NCI-H2171 treated with DMSO at 0.1 percent for 48 hours (cell line): ENCODE measurements at regions not wholly inside any gene's neighbourhood (a gene's known extent, or its start where the extent isn't known, plus 50 kb on each side); places are given as distances from the start of the nearest gene placed in this dataset.
"Not testable (repeated sequence)": the region's sequence is repeated elsewhere in the genome, so short reads cannot be mapped to it uniquely, and the experiment has no call there.

Source experiments
- DNase-seq: peaks from one replicate; lab custom pipeline; 2025; lab: John Stamatoyannopoulos, UW

DNA sequence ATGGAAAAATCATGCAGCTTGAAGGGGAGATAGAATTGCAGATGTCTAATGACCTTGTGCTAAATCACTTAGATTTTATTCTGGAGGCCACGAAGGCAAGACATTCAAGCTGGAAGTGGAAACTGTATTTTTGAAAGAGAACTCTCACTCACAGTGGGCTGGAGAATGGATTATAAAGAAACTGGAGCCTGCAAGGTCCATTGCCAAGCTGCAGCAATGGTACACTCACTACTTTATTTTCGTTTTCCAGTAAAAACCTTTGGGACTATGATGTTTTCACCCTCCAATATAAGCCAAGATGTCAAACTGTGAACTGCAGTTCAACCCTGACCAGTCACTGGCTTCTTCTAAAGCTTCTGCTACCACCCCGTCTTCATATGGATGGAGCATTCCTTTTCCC is 62.0 kb downstream of the SKIDA1 start:
- DNase-seq, result no peak

DNA sequence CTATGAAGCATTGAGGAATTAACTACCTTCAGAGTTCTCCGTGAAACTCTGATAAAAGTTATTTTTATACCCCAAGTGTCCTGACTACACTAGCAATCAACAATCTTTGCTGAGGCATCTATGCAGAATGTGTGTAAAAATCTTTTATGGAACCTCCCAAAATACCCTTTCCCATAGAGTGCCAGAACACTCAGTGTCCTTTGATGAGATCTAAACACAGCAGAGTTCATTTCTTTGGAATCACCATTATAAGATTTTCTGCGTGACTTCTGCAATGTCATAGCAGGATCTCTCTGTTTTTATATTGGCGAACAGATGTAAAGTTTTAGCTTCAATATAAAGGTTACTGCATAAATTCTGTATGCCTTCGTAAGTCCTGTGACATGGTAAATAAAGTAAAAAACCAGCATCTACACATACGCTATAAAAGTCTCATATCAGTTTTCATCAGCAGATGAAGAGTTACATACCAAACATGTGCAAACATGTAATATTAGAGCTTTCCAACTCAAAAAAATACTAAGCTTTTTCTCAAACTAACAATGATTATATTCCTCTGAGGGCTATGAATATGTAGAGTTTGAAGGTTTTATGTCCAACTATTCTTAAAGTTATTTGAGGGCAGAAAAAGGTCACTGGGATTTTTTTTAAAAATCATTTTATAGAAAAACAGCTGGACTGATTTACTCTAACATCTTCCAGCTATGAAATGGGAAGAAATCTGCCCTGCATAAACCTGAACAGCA is 67.2 kb downstream of the SKIDA1 start:
- DNase-seq, result no peak

DNA sequence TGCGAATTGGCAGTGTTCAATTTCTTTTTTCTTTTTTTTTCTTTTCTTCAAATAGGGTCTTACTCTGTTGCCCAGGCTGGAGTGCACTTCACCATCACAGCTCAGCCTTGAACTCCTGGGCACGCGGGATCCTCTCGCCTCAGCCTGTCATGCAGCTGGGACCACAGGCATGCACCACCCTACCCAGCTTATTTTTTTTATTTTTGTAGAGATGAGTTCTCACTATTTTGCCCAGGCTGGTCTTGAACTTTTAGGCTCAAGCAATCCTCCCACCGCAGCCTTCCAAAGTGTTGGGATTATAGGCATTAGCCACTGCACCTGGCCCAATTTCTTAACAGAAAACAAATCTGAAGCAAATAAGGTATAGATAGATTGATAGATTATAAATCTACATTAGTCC is 69.3 kb downstream of the SKIDA1 start:
- no peak for DNase-seq

DNA sequence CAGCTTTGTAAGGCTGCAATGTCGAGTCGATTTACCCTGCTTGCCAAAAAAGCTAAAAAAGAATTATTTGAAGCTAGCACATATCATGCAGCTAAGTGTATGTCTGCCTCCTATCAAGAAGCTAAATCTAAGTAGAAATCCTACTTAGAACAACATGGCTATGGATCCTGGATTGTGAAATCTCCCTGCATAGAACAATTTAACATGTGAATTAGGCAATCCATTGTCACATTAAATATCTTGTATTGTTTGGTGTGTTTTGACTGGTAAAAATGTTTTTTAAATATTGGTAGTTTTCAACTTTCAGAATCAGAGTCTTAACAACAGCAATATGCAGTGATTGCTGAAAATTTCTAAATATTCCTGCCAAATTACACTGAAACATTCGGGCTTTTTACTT is 73.3 kb downstream of the SKIDA1 start:
- no peak for DNase-seq

DNA sequence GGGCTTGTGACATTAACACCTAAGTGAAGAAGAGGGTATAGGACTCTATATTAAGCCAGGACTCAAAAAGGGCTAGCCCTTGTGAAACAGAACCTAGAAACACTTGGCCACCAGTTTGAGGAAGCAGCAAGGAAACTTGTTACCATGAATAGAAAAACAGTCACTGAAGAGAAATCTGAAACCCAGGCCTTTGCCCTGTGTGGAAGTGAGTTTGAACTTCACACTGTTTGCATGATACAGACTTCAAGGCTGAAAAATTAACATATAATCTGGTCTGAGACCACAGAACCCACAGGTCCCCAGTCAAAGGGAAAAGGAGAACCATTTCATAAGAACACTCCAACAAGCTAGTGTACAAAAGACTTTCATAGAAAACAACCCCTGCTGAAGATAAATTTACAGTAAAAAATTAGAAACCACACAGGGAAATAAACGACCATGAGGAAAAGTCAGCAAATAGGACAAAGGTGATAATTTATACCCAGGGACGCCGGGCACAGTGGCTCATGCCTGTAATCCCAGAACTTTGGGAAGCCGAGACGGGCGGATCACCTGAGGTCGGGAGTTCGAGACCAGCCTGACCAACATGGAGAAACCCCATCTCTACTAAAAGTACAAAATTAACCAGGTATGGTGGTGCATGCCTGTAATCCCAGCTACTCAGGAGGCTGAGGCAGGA is 76.1 kb downstream of the SKIDA1 start:
- no peak for DNase-seq

DNA sequence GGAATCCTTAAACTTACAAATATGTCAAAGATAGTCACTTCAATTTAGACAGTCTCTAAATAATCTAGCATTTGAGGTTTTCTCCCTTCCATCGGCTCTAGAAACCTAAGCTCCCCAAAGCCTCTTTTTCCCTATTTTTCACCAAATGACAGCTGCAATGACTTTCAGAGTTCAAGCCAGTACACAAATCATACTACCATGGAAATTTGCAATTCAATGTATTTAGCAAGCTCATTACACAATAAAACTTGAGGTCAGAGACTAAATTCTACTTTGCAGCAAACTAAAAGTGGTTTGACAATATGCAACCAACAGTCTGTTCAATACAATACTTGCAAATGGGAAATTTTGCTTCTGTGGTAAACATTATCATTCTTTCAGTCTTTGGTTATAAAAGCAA is 80.3 kb downstream of the SKIDA1 start:
- DNase-seq, result no peak

DNA sequence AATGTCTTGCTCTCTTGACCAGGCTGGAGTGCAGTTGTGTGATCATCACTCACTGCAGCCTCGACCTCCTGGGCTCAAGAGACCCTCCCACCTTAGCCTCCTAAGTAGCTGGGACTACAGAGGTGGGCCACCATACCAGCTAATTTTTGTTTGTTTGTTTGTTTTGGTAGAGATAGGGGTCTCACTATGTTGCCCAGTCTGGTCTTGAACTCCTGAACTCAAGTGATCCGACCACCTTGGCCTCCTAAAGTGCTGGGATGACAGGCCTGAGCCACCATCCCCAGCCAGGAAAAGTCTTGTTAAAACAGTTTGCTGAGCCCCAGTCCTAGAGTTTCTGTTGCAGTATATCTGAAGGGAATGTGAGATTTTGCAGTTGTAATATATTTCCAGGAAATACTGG is 83.9 kb downstream of the SKIDA1 start:
- no peak for DNase-seq

DNA sequence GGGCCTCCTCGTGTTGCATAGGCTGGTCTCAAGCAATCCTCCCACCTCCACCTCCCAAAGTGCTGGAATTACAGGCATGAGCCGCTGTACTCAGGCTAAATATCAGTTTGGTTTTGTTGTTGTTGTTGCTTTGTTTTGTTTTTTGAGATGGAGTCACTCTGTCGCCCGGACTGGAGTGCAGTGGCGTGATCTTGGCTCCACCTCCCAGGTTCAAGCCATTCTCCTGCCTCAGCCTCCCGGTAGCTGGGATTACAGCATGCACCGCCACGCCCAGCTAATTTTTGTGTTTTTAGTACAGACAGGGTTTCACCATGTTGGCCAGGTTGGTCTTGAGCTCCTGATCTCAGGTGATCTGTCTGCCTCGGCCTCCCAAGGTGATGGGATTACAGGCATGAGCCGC is 86.6 kb downstream of the SKIDA1 start:
- not testable (repeated sequence) for DNase-seq

DNA sequence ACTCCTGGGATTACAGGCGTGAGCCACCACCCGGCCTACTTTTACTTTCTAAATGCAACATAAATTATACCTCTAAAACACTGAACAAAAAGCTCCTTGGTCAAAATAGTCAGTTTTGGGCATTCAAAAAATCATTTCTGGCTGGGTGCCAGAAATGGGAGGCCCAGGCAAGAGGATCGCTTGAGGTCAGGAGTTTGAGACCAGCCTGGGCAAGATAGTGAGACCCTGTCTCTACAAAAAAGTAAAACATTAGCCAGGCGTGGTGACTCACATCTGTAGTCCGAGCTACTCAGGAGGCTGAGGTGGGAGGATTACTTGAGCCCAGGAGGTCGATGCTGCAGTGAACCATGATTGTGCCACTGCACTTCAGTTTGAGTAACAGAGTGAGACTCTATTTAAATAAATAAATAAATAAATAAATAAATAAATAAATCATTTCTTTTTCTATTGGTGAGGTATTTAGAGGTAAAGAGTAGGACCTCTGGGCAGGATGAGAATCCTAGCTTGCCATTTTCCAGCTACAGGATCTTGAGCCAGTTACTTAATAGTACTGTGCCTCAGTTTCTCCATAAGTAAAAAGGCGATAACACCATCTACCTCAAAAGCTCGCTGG is 87.6 kb downstream of the SKIDA1 start:
- DNase-seq, result no peak

DNA sequence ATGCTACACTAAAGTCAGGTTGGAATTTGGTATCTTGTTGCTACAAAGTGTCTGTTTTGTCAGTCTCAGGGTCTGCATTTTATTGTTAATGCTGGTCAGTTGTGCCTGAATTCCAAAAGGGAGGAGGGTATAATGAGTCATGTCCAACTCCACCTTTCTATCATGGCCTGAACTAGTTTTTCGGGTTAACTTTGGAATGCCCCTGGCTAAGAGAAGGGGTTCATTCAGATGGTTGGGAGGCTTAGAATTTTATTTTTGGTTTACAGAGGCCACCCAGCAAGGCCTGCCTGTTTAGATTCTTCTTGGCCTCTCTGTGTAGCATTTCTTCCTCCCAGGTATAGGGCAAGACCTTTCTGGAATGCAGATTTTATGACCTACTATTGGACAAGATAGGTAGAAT is 93.2 kb downstream of the SKIDA1 start:
- no peak for DNase-seq

DNA sequence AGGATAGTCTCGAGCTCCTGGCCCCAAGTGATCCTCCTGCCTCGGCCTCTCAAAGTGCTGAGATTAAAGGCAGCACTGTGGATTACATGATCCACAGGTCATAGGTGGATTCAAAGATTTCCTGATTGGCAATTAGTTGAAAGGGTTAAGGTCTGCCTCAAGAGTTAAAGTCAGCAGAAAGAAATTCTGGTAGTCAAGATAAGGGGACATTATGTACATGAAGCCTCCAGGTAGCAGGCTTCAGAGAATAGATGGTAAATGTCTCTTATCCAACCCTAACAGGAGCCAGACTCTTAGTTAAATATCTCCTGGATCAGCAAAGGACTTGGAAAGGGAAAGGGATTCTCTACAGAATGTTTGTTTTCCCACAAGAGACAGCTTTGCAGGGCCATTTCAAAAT is 93.7 kb downstream of the SKIDA1 start:
- no peak for DNase-seq

DNA sequence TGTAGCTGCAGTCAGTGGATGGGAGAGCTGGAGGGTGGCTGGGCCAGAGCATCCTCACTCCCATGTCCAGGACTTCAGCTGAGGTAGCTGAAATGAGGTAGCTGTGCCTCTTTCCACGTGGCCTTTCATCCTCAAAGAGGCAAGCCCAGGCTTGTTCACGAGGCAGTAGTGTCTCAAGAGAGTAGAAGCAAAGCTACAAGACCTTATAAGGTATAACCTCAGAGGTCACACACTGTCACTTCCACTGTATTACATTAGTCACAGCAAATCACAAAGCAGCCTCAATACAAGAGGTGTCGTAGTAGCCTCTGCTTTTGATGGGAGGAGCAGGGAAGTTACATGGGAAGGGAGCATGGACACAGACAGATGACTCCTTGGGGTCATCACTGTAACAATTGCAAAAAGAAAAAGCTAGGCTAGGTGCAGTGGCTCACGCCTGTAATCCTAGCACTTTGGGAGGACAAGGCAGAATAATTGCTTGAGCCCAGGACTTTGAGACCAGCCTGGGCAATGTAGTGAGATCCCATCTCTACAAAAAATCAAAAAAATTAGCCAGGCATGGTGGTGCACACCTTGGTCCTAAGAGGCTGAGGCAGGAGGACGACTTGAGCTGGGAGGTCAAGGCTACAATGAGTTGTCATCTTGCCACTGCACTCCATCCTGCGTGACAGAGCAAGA is 97.5 kb downstream of the SKIDA1 start:
- DNase-seq, result no peak

DNA sequence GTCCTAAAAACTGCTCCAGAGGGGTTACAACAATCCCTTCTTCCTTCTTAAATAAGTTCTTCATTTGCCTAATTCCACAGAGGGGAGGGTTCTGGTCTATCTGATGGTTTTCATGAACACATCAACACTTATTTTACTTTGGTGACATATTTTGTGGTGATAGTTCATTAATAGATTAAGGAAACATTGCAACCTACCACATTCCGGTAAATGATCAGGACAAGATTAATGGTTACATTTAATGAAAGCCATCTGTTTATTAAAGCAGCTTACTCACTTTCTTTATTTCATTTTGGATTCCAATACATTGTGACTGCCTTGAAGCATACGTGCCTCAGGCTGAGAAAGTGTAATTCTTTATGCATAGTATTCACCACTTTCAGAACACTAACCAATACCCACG is 101.0 kb downstream of the SKIDA1 start:
- no peak for DNase-seq

DNA sequence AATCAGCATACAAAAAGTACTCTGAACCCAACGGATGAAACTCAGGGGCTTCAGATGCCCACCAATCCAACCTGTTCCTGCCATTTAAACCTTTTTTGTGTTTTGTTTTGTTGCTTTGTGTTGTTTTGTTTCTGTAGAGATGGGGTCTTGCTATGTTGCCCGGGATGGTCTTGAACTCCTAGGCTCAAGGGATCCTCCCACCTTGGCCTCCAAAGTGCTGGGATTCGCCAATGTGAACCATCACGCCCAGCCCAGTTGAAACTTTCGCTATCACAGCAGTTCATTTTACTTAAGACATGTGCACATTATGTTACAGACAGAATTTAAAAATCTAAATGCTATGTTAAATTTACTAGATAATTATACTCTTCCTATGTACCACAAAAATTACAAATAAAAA is 101.6 kb downstream of the SKIDA1 start:
- DNase-seq, result no peak

DNA sequence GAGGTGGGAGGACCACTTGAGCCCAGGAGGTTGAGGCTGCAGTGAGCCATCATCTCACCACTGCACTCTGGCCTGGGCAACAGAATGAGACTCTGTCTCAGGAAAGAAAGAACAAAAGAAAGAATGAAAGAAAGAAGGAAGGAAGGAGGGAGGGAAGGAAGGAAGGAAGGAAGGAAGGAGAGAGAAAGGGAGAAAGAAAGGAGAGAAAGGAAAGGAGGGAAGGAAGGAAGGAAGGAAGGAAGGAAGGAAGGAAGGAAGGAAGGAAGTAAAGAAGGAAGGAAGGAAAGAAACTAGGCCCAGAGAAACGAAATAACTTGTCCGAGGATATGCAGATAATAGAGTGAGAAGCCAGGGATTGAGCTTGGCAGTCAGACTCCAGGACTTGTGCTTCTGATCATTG is 102.1 kb downstream of the SKIDA1 start:
- DNase-seq, result no peak

DNA sequence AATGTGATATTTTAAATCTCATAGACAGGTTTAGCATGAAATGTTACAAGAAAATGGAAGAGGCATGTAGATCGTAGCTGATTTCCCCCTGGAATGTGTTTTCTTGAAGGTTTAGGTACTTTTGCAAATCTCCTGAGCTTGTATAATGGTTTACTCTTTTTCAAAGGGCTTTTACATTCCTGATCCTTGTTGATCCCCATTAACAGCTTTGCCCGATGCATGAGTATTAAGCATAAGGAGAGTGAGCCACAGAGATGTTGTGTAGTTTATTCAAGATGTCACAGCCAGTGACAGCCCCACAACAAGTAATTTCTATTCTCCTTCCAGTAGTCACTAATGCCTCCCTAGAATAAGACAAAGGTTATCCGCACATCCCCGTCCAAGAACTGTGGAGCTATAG is 103.7 kb downstream of the SKIDA1 start:
- no peak for DNase-seq

DNA sequence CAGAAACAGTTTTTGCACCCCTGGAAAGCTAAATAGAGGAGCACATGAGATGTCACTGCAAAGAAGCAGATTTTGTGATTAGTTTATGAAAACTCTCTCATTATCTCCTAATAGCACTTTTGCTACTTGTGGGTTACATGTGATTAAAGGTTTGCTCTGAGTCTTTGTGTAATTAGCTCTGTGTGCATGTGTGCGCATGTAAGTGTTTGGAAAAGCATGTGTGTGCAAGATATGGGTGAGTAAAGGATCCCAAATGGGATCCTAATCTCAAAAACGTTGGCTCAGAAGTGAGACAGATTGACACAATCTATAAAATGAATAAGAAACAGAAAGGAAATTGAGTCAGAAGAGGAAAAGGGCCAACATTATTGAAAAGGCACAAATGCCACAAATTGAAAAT is 104.5 kb downstream of the SKIDA1 start:
- DNase-seq, result no peak

DNA sequence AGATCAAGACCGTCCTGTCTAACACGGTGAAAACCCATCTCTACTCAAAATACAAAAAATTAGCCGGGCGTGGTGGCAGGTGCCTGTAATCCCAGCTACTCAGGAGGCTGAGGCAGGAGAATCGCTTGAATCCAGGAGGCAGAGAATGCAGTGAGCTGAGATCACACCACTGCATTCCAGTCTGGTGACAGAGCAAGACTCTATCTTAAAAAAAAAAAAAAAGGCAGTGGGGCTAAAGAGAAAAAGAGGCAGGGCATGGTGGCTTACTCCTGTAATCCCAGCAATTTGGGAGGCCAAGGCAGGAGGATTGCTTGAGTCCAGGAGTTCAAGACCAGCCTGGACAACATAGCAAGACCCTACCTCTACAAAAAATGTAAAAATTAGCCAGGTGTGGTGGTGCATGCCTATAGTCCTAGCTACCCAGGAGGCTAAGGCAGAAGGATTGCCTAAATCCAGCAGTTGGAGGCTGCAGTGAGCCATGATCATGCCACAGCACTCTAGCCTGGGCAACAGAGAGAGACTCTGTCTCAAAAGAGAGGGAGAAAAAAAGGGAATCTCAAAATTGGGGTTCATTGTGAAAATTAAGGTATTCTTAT is 106.4 kb downstream of the SKIDA1 start:
- DNase-seq, result not testable (repeated sequence)

DNA sequence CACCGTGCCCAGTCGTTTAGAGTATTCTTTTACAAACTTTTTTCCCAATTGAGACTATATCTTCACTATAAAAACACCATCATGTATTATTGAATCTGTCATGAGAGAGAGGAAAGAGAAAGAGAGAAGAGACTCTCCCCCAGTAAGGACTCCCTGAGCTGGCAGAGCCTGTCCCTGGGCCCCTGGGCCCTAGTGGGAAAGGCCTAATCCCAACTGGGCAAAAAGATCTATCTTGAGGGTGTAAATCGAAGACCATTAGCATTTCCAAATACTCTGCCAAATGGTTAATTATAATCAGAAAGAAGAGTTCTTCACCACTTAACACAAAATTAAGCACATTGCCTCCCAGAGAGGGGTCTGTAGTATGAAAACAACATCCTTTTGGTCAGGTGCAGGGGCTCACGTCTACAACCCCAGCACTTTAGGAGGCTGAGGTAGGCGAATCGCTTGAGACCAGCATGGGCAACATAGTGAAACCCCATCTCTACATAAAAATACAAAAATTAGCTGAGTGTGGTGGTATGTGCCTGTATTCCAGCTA is 108.2 kb downstream of the SKIDA1 start:
- no peak for DNase-seq

DNA sequence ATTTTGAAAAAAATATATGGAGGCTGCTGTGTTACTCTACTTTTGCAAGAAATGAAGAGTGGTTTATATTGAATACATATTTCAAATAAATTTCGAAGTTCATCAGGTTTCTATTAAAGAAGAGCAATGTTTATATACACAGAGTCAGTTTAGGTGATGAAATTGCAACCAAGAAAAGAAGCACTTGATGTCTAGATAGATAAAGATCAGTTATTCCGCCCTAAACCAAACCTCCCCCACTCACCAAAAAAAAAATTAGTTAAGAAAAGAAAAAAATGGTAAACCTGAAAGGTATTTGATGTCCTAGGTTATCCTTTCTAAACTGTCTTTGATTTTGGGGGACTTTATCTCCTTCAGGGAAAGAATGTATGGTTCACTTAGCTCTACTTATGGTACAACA is 111.8 kb downstream of the SKIDA1 start:
- DNase-seq, result no peak

DNA sequence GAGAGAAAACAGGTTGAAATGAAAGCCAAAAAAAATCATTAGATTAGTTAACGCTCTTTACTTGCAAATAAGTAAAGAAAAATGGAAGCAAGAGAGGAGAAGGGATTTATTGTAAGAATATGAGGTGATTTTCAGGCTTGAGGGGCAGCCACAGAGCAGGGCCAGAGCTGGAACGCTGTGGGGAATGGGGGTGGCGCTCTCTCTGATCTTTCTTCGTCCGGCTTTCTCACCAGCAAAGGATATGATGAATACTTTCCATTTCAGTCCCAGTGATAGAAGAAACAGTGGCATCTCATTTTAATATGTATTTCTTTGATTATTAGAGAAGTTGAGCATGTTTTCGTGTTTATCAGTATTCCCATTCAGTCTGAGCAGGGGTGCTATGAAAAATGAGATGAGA is 112.2 kb downstream of the SKIDA1 start:
- DNase-seq, result no peak

DNA sequence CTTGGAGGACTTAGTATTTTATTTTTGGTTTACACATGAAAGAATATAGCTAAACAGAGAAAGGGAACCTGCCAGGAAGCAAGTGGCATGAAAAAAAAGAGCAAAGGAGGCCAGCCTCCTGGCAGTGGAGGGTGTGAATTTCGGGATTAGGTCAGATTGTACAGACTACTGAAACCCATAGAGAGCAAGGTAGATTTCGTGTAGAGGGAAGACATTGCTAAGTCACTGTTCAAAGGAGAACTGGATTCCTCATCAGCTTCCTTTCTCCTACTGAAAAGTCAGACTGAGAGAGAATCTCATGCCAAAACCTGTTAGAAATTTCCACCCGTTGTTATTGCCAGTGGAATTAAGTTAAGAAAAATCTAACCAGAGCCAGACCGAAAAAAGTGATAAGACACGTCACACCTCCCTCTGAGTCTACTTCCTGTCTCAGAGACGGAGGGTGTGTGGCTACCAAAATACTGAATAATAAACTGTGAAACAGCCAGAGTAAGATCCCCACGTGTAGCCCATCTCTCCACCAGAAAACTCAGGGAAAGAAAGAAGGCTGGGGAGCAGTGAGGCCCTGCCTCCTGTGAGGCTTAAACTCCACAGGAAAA is 118.8 kb downstream of the SKIDA1 start:
- no peak for DNase-seq
